CD4-positive, CD25-positive, alpha-beta regulatory T cell (primary cell): ENCODE measurements at regions not wholly inside any gene's neighbourhood (a gene's known extent, or its start where the extent isn't known, plus 50 kb on each side); places are given as distances from the start of the nearest gene placed in this dataset.
A peak's percentile ranks its signal among the peaks of the same experiment; 100 is the strongest.

Experiments used
- ATAC-seq, 2 donors: fragments of 150-1000 bp; cut with Tn5 transposase; one replicate each; pipeline ENCODE4 v1.10.0; 2021; ENCODE audit warnings: low read depth in 2 of 2, moderate number of reproducible peaks in 2 of 2, moderate library complexity in 1 of 2
- DNase-seq, 3 donors: peaks; one replicate each; pipeline versions ENCODE4 v3.0.0 to v3.0.0-alpha.2; 2012 to 2022; ENCODE audit warnings: mixed read lengths in 1 of 3
- H3K27ac ChIP-seq: one replicate; pipeline ENCODE4 v1.7.0; 2013; ENCODE audit warnings: mild to moderate bottlenecking, low read length; ENCODE audit not compliant: insufficient read depth, poor library complexity, severe bottlenecking
- H3K27me3 ChIP-seq: one replicate; pipeline ENCODE4 v1.7.0; 2013; ENCODE audit warnings: low read length; ENCODE audit not compliant: control insufficient read depth, insufficient read depth
- H3K36me3 ChIP-seq: one replicate; pipeline ENCODE4 v1.7.0; 2013; ENCODE audit warnings: mild to moderate bottlenecking, low read length, moderate library complexity; ENCODE audit not compliant: control insufficient read depth, insufficient read depth
- H3K4me1 ChIP-seq: 2 replicates; pipeline ENCODE4 v1.7.0; 2013; ENCODE audit warnings: mild to moderate bottlenecking, low read length; ENCODE audit not compliant: insufficient read depth, control insufficient read depth, poor library complexity, severe bottlenecking
- H3K4me3 ChIP-seq: one replicate; pipeline ENCODE4 v1.7.0; 2013; ENCODE audit warnings: low read depth, mild to moderate bottlenecking, low read length, moderate library complexity
- H3K9me3 ChIP-seq, 2 experiments: 1 replicate in 1 of 2; 2 replicates in 1 of 2; pipeline ENCODE4 v1.7.0; 2013; ENCODE audit warnings: low read length in 2 of 2, mild to moderate bottlenecking in 1 of 2, moderate library complexity in 1 of 2; ENCODE audit not compliant: control insufficient read depth in 2 of 2
- H3K27ac Mint-ChIP-seq, 3 donors: one replicate each; pipeline ENCODE4 v1.8.0; 2020 to 2022; ENCODE audit warnings: mild to moderate bottlenecking in 3 of 3, mixed read lengths in 3 of 3, moderate library complexity in 2 of 3
- H3K27me3 Mint-ChIP-seq: one replicate; pipeline ENCODE4 v1.8.0; 2022; ENCODE audit warnings: mild to moderate bottlenecking, mixed read lengths
- H3K36me3 Mint-ChIP-seq: one replicate; pipeline ENCODE4 v1.8.0; 2020; ENCODE audit warnings: mixed read lengths
- H3K4me1 Mint-ChIP-seq, 4 donors: one replicate each; pipeline ENCODE4 v1.8.0; 2020 to 2022; ENCODE audit warnings: mixed read lengths in 4 of 4, mild to moderate bottlenecking in 1 of 4
- H3K4me3 Mint-ChIP-seq, 4 donors: one replicate each; pipeline ENCODE4 v1.8.0; 2020 to 2022; ENCODE audit warnings: mild to moderate bottlenecking in 4 of 4, mixed read lengths in 4 of 4, moderate library complexity in 3 of 4
- H3K9me3 Mint-ChIP-seq, 7 donors: one replicate each; pipeline ENCODE4 v1.8.0; 2020 to 2022; ENCODE audit warnings: mixed read lengths in 7 of 7, mild to moderate bottlenecking in 3 of 7, moderate library complexity in 2 of 7

- Histone ChIP-seq H3K4me1 (no peaks in the 10 kb centered on the region), H3K27ac (no peak overlapping the region), H3K9me3 (peaks cover 0 to 5% of the 10 kb centered on the region in 2 experiments), H3K4me3 (no peak overlapping the region), H3K36me3 (no peaks in the 10 kb centered on the region), H3K27me3 (no peaks in the 10 kb centered on the region)
- Mint-ChIP-seq H3K27me3 (no peaks in the 10 kb centered on the region), H3K27ac (no peak overlapping the region), H3K36me3 (no peaks in the 10 kb centered on the region), H3K4me1 (no peaks in the 10 kb centered on the region), H3K9me3 (peaks cover 0 to 5% (median 2%) of the 10 kb centered on the region in 7 donors), H3K4me3 (no peak overlapping the region)
- no peak for ATAC-seq
- no peak for DNase-seq
Measured at GRCh38 chrX:78213331-78213730, 73.9 kb upstream of the TAF9B start.

- peak in 2 of 3 donors; percentile 28 to 55 for DNase-seq
- peak; percentile 70 to 71 for ATAC-seq
- no peaks in the 10 kb centered on the region for H3K4me1 Mint-ChIP-seq
Measured at GRCh38 chrX:78199851-78200250, 60.4 kb upstream of the TAF9B start.

More at GRCh38 chrX:78199851-78200250, 60.4 kb upstream of the TAF9B start:
- no peak overlapping the region for H3K4me3 Mint-ChIP-seq
- H3K27me3 Mint-ChIP-seq, result no peaks in the 10 kb centered on the region
- no peak overlapping the region for H3K27ac Mint-ChIP-seq
- H3K36me3 ChIP-seq, result no peaks in the 10 kb centered on the region
- no peak overlapping the region for H3K27ac ChIP-seq
- no peaks in the 10 kb centered on the region for H3K9me3 ChIP-seq
- H3K27me3 ChIP-seq, result peaks cover 2% of the 10 kb centered on the region
- H3K4me3 ChIP-seq, result no peak overlapping the region
- H3K9me3 Mint-ChIP-seq, result peaks cover 0 to 2% (median 0%) of the 10 kb centered on the region in 7 donors
- H3K36me3 Mint-ChIP-seq, result no peaks in the 10 kb centered on the region
- no peaks in the 10 kb centered on the region for H3K4me1 ChIP-seq
